CD4-positive, alpha-beta T cell treated with Interferon alpha-2 for 1 hour (primary cell): ENCODE measurements at regions not wholly inside any gene's neighbourhood (a gene's known extent, or its start where the extent isn't known, plus 50 kb on each side); places are given as distances from the start of the nearest gene placed in this dataset.
"Not testable (repeated sequence)": the region's sequence is repeated elsewhere in the genome, so short reads cannot be mapped to it uniquely, and the experiment has no call there.

ENCODE experiments used
- DNase-seq, 2 donors: peaks; one replicate each; pipeline ENCODE4 v3.0.0-alpha.2; 2020 to 2022

GRCh38 chrX:40788698-40789097 is 53.4 kb upstream of the MED14 start:
- not testable (repeated sequence) for DNase-seq

- no peak for DNase-seq
Measured at GRCh38 chrX:40792433-40792832, 57.1 kb upstream of the MED14 start.

- not testable (repeated sequence) for DNase-seq
Measured at GRCh38 chrX:40794829-40795130, 59.4 kb upstream of the MED14 start.

GRCh38 chrX:40799745-40800144 is 64.4 kb upstream of the MED14 start:
- DNase-seq: not testable (repeated sequence)

- no peak for DNase-seq
Measured at GRCh38 chrX:40805404-40805803, 70.1 kb upstream of the MED14 start.

GRCh38 chrX:40806513-40807220 is 71.3 kb upstream of the MED14 start:
- DNase-seq: no peak

GRCh38 chrX:40807384-40807783 is 72.0 kb upstream of the MED14 start:
- no peak for DNase-seq

- DNase-seq: no peak
Measured at GRCh38 chrX:40808203-40808602, 72.9 kb upstream of the MED14 start.

GRCh38 chrX:40809210-40809609 is 73.9 kb upstream of the MED14 start:
- no peak for DNase-seq

- not testable (repeated sequence) for DNase-seq
Measured at GRCh38 chrX:40815045-40815444, 79.7 kb upstream of the MED14 start.

GRCh38 chrX:40816906-40817305 is 81.6 kb upstream of the MED14 start:
- DNase-seq: no peak

GRCh38 chrX:40818236-40818635 is 82.9 kb upstream of the MED14 start:
- DNase-seq: no peak

GRCh38 chrX:40821780-40822179 is 86.4 kb upstream of the MED14 start:
- DNase-seq: no peak

- no peak for DNase-seq
Measured at GRCh38 chrX:40827331-40827730, 92.0 kb upstream of the MED14 start.

GRCh38 chrX:40831750-40832149 is 96.4 kb upstream of the MED14 start:
- no peak for DNase-seq

GRCh38 chrX:40832723-40833122 is 97.4 kb upstream of the MED14 start:
- no peak for DNase-seq

- DNase-seq: no peak
Measured at GRCh38 chrX:40834225-40834624, 98.9 kb upstream of the MED14 start.

- no peak for DNase-seq
Measured at GRCh38 chrX:40835526-40835925, 100.2 kb upstream of the MED14 start.

GRCh38 chrX:40843643-40844042 is 108.3 kb upstream of the MED14 start:
- no peak for DNase-seq

- DNase-seq: no peak
Measured at GRCh38 chrX:40844471-40844870, 109.1 kb upstream of the MED14 start.

GRCh38 chrX:40845331-40845911 is 110.1 kb upstream of the MED14 start:
- no peak for DNase-seq

- no peak for DNase-seq
Measured at GRCh38 chrX:40849906-40850823, 114.8 kb upstream of the MED14 start.

GRCh38 chrX:40852586-40852985 is 117.2 kb upstream of the MED14 start:
- no peak for DNase-seq
